Colonic mucosa (tissue), 4 donors: ENCODE measurements at regions not wholly inside any gene's neighbourhood (a gene's known extent, or its start where the extent isn't known, plus 50 kb on each side); places are given as distances from the start of the nearest gene placed in this dataset.

Source experiments
- DNase-seq: peaks from one replicate; pipeline ENCODE4 v3.0.0-alpha.2; 2020
- H3K27ac ChIP-seq: fragments of 200-600 bp; one replicate; pipeline ENCODE4 v1.8.0; 2021
- H3K27me3 ChIP-seq: fragments of 200-600 bp; one replicate; pipeline ENCODE4 v1.8.0; 2021
- H3K36me3 ChIP-seq: fragments of 200-600 bp; one replicate; pipeline ENCODE4 v1.8.0; 2021
- H3K4me1 ChIP-seq: fragments of 200-600 bp; one replicate; pipeline ENCODE4 v1.8.0; 2021; ENCODE audit warnings: mild to moderate bottlenecking
- H3K4me3 ChIP-seq: fragments of 200-600 bp; one replicate; pipeline ENCODE4 v1.8.0; 2021
- H3K9ac ChIP-seq, 2 donors: one replicate each; pipeline ENCODE4 v1.7.0; 2013; ENCODE audit warnings: control low read depth in 2 of 2, low read depth in 2 of 2, low read length in 2 of 2
- H3K9me3 ChIP-seq: fragments of 200-600 bp; one replicate; pipeline ENCODE4 v1.8.0; 2021
- CTCF ChIP-seq: fragments of 200-600 bp; IDR thresholded peaks from one replicate; pipeline ENCODE4 v1.8.0; 2022; ENCODE audit warnings: antibody characterized with exemption, mild to moderate bottlenecking
- intact Hi-C: fragments of 100-400 bp; cut with DNase I; formaldehyde crosslinking; loops from one replicate; pipeline ENCODE4 v1.14.1; 2022
- donor health status: healthy.
- donor health status: DM: no; HTN: no; CAD: no.
- donor health status: DM: no; HTN: no; CAD: no.

- no peaks in the 10 kb centered on the region for H3K4me1 ChIP-seq
- no peak for DNase-seq
- H3K27me3 ChIP-seq = no peaks in the 10 kb centered on the region
- H3K9ac ChIP-seq = no peak overlapping the region
- no peaks in the 10 kb centered on the region for H3K36me3 ChIP-seq
- H3K4me3 ChIP-seq = no peak overlapping the region
- H3K9me3 ChIP-seq = no peaks in the 10 kb centered on the region
- no peak for TF ChIP-seq CTCF
- H3K27ac ChIP-seq = no peak overlapping the region
- intact Hi-C loops = no loop called here
Observed at GRCh38 chr6:115832186-115832585, 228.5 kb downstream of the FRK start.

GRCh38 chr6:115830895-115831294 lies 229.8 kb downstream of the FRK start:
- intact Hi-C loops = no loop called here
- Histone ChIP-seq H3K9me3 (no peaks in the 10 kb centered on the region), H3K4me3 (no peak overlapping the region), H3K27ac (no peak overlapping the region), H3K36me3 (no peaks in the 10 kb centered on the region), H3K4me1 (no peaks in the 10 kb centered on the region), H3K27me3 (no peaks in the 10 kb centered on the region), H3K9ac (no peak overlapping the region)
- no peak for DNase-seq
- TF ChIP-seq CTCF = no peak

- H3K36me3 ChIP-seq = no peaks in the 10 kb centered on the region
- no peak overlapping the region for H3K9ac ChIP-seq
- DNase-seq = no peak
- H3K4me3 ChIP-seq = no peak overlapping the region
- H3K27me3 ChIP-seq = no peaks in the 10 kb centered on the region
- H3K27ac ChIP-seq = no peak overlapping the region
- intact Hi-C loops = no loop called here
- no peak for TF ChIP-seq CTCF
- H3K4me1 ChIP-seq = no peaks in the 10 kb centered on the region
- no peaks in the 10 kb centered on the region for H3K9me3 ChIP-seq
Observed at GRCh38 chr6:115821798-115822197, 238.9 kb downstream of the FRK start.

GRCh38 chr6:115819506-115819905 lies 241.2 kb downstream of the FRK start:
- Histone ChIP-seq H3K9me3 (no peaks in the 10 kb centered on the region), H3K4me3 (no peak overlapping the region), H3K27ac (no peak overlapping the region), H3K36me3 (no peaks in the 10 kb centered on the region), H3K9ac (no peak overlapping the region), H3K27me3 (no peaks in the 10 kb centered on the region), H3K4me1 (no peaks in the 10 kb centered on the region)
- TF ChIP-seq CTCF = no peak
- no peak for DNase-seq
- intact Hi-C loops = no loop called here

GRCh38 chr6:115817161-115817560 lies 243.5 kb downstream of the FRK start:
- H3K27me3 ChIP-seq = no peaks in the 10 kb centered on the region
- no peaks in the 10 kb centered on the region for H3K4me1 ChIP-seq
- no peaks in the 10 kb centered on the region for H3K36me3 ChIP-seq
- intact Hi-C loops = no loop called here
- H3K9ac ChIP-seq = no peak overlapping the region
- no peak overlapping the region for H3K27ac ChIP-seq
- H3K9me3 ChIP-seq = no peaks in the 10 kb centered on the region
- no peak overlapping the region for H3K4me3 ChIP-seq
- no peak for TF ChIP-seq CTCF
- no peak for DNase-seq

- Histone ChIP-seq H3K9ac (no peak overlapping the region), H3K27ac (no peak overlapping the region), H3K9me3 (no peaks in the 10 kb centered on the region), H3K27me3 (no peaks in the 10 kb centered on the region), H3K36me3 (no peaks in the 10 kb centered on the region), H3K4me1 (no peaks in the 10 kb centered on the region), H3K4me3 (no peak overlapping the region)
- no peak for TF ChIP-seq CTCF
- DNase-seq = no peak
- intact Hi-C loops = no loop called here
Observed at GRCh38 chr6:115814907-115815306, 245.8 kb downstream of the FRK start.
